GM21825 (cell line): ENCODE measurements at regions not wholly inside any gene's neighbourhood (a gene's known extent, or its start where the extent isn't known, plus 50 kb on each side); places are given as distances from the start of the nearest gene placed in this dataset.

Experiments used
- ATAC-seq: cut with Tn5 transposase; IDR thresholded peaks from one replicate; pipeline ENCODE4 v1.9.1; 2021; ENCODE audit warnings: mild to moderate bottlenecking, moderate library complexity; ENCODE audit not compliant: unreplicated experiment

- ATAC-seq: no peak
These were observed 473.6 kb downstream of the SI start for GRCh38 chr3:164604687-164605086.

DNA sequence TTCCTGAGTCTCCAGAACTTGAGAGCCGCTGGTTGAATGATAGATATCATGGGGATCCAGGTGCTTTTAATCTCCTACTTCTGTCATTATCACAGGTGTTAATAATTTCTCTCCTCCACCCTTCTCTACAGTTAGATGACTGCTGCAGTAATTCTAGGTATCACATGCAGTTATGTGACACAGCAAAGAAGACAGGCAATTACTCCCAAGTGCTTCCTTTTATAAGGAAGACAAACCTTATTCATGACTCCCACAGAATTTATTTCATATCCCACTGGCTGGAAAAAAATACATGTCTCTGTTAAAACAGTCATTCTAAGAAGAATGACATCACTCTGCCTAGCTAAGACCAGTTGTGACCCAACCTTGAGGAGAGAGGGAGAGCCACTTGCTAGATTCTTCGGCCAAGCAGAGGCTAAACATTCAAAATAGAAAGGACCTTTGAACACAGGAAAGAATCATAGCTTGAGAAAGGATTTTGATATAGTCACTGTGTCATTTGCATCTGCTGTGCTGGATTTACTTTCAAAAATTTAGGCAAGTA lies 500.6 kb downstream of the SI start:
- no peak for ATAC-seq

DNA sequence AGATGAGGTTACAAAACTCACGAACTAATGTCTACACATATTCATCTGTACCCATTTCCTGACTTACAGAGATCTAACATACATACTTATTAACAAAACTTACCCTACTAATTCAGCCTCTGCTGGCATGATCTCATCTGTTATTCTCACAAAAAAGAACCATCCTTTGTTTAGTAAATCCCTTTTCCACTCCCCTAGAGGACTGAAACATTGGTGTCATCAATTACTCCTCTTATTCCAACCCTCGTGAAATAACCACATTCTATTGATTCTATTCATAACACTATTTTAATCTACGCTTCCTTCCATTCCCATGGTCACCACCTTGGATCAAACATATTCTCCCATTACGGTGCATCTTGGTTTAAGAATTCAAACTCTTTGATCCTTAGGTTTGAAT lies 505.9 kb downstream of the SI start:
- no peak for ATAC-seq

DNA sequence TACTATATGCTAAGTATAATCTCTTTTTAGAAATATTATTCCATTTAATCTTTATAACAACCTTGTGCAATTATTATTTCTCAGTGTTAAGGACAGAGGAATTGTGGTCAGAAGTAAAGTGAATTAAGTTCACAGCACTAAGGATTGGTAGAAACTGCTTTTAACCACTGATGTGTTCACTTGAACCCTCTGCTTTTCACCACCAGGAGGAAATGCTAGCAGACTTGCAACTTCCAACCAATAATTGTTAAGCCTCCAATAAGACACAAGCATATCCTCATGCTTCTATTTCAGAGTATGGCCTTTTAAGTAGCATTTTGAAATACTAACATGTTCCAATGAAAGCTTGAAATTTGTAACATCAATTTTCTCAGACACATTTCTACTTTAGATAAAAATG lies 527.4 kb downstream of the SI start:
- ATAC-seq: no peak

- ATAC-seq: no peak
These were observed 539.1 kb downstream of the SI start for GRCh38 chr3:164539215-164539614.

- ATAC-seq: no peak
These were observed 540.8 kb downstream of the SI start for GRCh38 chr3:164537485-164537884.

GRCh38 chr3:164533275-164533674 lies 545.0 kb downstream of the SI start:
- ATAC-seq: no peak

DNA sequence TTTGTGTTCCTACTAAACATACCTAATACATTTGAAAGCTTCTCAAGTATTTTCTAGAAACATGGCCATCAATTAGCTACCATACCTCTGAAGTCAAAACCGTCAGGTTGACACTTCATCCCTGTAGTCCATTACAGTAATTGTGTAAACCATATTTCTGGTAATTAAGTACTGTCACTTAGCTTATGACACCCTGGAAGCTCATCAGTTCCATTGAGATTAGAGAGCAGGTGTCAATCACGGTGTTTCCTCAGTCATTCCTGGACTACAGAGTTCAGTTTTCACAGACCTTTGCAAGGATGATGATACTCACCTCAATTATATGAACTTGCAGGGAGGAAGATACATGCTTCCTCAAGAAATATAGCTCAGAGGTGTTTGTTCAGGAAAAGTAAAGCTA lies 552.0 kb downstream of the SI start:
- no peak for ATAC-seq

GRCh38 chr3:164524201-164524600 lies 554.1 kb downstream of the SI start:
- no peak for ATAC-seq

GRCh38 chr3:164522073-164522763 lies 556.1 kb downstream of the SI start:
- no peak for ATAC-seq

DNA sequence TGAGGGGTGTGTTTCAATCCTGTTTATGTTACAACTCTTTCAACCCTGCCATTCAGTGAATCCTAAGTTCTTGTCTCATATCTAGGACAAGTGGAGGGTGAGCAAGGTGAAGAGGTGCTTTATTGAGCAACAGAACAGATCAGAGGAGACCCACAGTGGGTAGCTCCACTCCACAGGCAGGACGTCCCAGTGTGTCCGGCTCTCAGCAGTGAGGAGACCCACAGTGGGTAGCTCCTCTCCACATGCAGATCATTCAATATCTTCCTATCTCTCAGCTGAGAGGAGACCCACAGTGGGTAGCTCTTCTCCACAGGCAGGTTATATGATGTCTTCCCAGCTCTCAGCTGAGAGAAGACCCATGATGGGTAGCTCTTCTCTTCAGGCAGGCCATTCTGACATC lies 556.7 kb downstream of the SI start:
- no peak for ATAC-seq

- ATAC-seq: no peak
These were observed 557.2 kb downstream of the SI start for GRCh38 chr3:164521139-164521538.

DNA sequence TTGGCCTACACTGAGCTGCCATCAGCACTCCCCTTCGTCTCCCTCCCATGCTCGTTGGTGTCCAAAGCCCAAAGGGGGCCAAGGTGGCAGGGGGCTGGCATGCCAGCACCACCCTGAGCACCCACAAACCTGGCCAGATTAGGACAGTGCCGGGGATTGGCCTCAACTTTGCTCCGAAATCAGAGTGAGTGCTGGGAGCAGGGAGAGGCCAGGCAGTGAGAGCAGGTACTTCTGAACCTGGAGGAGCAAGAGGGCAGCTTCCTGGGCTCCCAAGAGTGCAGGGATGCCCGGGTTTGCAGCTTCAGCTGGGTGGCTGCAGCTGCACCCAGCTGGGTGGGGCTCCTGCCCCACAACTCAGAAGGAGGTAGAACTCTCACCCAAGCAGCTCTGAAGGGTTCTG lies 563.0 kb downstream of the SI start:
- ATAC-seq: no peak

DNA sequence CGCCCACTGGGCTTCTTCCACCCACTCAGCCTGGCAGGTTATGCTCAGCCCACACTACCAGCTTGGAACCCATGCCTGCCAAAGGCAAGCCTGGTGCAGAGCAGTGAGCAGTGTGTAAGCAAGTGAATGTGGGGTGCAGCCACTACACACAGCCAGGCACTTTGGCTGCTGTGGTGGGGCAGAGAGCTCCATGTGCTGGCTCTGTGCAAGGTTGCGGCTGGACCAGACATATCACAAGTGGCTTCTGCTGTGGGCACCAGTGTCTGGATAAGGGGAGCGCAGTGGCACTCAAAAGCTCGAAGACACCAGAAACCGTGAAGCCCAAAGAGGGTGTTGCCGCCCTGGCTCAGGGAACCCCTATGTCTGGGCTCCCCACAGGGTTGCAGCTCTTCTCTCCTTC lies 563.7 kb downstream of the SI start:
- no peak for ATAC-seq

DNA sequence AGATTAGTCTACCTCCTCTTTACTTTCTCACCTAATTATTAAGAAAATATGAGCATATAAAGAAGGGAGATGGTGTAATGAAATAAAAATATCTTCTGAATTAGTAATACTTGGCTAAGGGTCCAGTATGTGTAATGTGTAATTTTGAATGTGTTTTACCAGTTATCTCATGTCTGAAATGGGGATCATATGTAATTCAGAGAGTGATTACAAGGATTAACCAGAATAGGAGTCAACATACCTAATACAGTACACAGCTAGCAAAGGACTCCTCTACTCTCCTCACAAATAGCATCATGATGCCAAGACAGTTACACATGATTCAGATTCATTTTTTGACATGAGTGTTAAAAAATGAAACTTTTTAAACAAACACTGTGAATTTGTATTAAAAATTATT lies 570.4 kb downstream of the SI start:
- no peak for ATAC-seq

- no peak for ATAC-seq
These were observed 579.4 kb downstream of the SI start for GRCh38 chr3:164498917-164499316.

- ATAC-seq: no peak
These were observed 589.4 kb downstream of the SI start for GRCh38 chr3:164488893-164489292.

DNA sequence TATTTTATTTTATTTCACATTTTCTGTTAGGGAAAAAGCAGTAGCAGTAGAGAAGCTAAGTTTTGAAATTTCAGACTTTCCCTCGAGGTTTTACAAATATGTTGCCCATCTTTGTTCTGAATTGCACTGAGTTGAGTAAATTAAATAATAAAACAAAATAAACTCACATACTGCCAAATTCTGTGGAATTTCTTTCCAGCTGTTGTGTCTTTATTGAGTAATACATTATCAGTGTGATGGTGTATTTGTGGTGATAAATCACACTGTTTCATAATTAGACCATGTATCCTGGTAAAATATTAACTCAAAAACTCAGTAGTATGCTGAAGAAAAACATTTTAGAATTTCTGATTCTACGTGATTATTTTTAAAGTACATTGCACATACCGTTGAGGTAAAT lies 592.1 kb downstream of the SI start:
- ATAC-seq: no peak

DNA sequence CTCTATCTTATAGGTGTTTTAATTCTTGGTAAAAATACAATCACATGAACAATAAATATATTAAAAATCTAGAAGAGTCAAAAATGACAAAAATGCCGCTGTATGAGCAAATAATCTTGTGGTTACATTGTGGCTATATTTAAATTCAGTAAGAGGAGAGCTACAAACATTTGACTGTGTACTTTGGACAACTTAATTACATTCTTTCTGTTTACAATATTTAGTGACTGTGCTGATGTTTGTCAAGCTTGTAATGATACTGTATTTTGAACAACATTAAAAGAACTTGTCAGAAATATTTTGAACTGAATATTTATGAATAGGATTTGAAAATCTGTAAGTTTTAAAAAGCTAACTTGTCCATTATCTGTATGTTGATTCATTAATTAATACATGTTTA lies 598.3 kb downstream of the SI start:
- no peak for ATAC-seq

DNA sequence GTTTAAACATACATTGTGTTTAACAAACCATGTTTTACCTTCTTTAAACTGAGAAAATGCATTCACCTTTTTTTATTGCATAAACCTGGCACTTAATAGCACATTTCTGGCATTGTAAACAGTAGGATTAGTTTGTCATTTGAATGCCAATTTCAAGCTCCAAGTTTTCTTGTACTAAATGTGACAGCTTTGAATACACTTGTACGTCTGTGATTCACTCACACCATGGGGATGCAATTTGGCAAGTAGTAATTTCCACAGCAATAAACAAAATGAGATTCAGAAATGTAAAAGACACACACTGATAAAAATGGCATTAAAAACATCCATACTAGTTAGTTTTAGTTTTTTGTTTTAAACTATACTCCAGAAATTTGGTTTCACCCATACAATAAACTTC lies 598.9 kb downstream of the SI start:
- ATAC-seq: no peak

DNA sequence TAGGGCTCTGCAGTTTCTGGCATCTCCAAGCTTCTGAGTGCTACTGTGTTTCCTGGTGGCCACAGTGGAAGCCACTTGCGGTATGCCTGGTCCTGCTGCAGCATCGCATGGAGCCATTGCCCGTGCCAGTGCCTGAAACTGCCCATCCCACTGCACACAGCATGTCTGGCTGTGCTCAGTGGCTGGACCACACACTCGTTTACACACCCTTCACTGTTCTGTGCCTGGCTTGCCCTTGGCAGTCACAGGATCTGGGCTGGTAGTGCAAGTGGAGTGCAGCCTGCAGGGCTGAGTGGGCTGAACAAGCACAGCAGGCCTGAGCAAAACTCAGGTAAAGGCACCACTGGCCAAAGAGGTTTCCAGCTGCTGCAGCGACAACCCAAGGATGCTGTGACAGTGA lies 600.0 kb downstream of the SI start:
- ATAC-seq: no peak

- no peak for ATAC-seq
These were observed 600.9 kb downstream of the SI start for GRCh38 chr3:164477403-164477802.

DNA sequence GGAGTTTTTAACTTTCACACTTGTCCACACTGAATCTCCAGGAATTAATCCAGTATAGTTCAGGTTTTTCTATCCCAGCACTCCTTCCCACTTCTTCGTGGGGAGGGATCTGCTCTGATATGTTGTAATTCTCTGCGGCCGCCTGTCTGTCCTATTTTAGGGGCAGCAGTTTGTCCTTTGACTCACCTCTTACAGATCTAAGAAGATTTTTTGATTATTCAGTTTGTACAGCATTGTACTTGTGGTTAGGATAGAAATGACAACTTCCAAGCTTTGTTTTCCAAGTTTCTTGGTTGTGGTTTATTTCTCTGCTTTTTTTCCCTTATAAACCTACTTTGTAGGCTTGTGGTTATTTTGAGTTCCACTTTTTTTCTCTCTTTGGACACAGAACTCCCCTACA lies 601.7 kb downstream of the SI start:
- no peak for ATAC-seq
